ENCODE measurements at regions not wholly inside any gene's neighbourhood (a gene's known extent, or its start where the extent isn't known, plus 50 kb on each side); places are given as distances from the start of the nearest gene placed in this dataset.

- H3K9me3 Mint-ChIP-seq (ENCODE audit: low read depth, unreplicated experiment), result peaks cover 8% of the 10 kb centered on the region
- H3K4me3 Mint-ChIP-seq (ENCODE audit: low read depth, unreplicated experiment), result no peak overlapping the region
- no TSS peak for BruUV-seq (replicated peaks)
- intact Hi-C loops (cut with micrococcal nuclease; ENCODE audit: unreplicated experiment), result no loop called here
- no peak overlapping the region for H3K27ac Mint-ChIP-seq (ENCODE audit: unreplicated experiment)
- no peak for TF ChIP-seq CTCF (IDR thresholded peaks at IDR 0.05; ENCODE audit: unreplicated experiment)
- no peaks in the 10 kb centered on the region for H3K36me3 Mint-ChIP-seq (ENCODE audit: insufficient read depth, unreplicated experiment)
- CTCF ChIA-PET, result no interaction called here
- H3K4me1 Mint-ChIP-seq (ENCODE audit: low read depth, unreplicated experiment), result no peaks in the 10 kb centered on the region
- no peak for DNase-seq
- no peaks in the 10 kb centered on the region for H3K27me3 Mint-ChIP-seq (ENCODE audit: unreplicated experiment)
These were observed 102.3 kb upstream of the BCAT1 start for GRCh38 chr12:25051171-25051570.

GRCh38 chr12:25045869-25046268, 97.0 kb upstream of the BCAT1 start:
- H3K9me3 Mint-ChIP-seq (ENCODE audit: low read depth, unreplicated experiment), result peaks cover 12% of the 10 kb centered on the region
- intact Hi-C loops (cut with micrococcal nuclease; ENCODE audit: unreplicated experiment), result no loop called here
- no peak for DNase-seq
- CTCF ChIA-PET, result no interaction called here
- no peak overlapping the region for H3K27ac Mint-ChIP-seq (ENCODE audit: unreplicated experiment)
- TF ChIP-seq CTCF (IDR thresholded peaks at IDR 0.05; ENCODE audit: unreplicated experiment), result no peak
- H3K27me3 Mint-ChIP-seq (ENCODE audit: unreplicated experiment), result no peaks in the 10 kb centered on the region
- BruUV-seq (replicated peaks), result no TSS peak
- no peak overlapping the region for H3K4me3 Mint-ChIP-seq (ENCODE audit: low read depth, unreplicated experiment)
- H3K4me1 Mint-ChIP-seq (ENCODE audit: low read depth, unreplicated experiment), result no peaks in the 10 kb centered on the region
- H3K36me3 Mint-ChIP-seq (ENCODE audit: insufficient read depth, unreplicated experiment), result no peaks in the 10 kb centered on the region

GRCh38 chr12:25041006-25041741, 92.3 kb upstream of the BCAT1 start:
- intact Hi-C loops (cut with micrococcal nuclease; ENCODE audit: unreplicated experiment), result no loop called here

DNA sequence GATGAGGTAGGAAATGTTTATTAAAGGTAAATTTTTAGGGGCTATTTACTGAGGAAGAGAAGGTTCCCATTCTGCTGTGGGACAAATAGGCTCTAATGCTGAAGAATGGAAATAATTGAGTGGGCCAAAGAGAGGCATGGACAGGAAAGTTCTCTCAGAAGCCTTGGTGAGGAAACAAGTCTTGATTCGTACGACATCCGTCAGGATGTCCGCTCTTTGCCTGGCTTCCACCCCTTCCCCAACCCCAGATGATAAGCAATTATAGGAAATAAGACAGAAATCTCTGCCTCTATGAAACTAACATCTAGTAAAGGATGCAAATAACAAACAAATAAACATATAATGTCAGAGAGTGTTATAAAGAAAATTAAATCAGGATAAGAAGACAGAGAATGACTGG, 91.7 kb upstream of the BCAT1 start:
- Mint-ChIP-seq H3K36me3 (ENCODE audit: insufficient read depth, unreplicated experiment) (no peaks in the 10 kb centered on the region), H3K27ac (ENCODE audit: unreplicated experiment) (no peak overlapping the region), H3K4me1 (ENCODE audit: low read depth, unreplicated experiment) (no peaks in the 10 kb centered on the region), H3K9me3 (ENCODE audit: low read depth, unreplicated experiment) (peaks cover 2% of the 10 kb centered on the region), H3K27me3 (ENCODE audit: unreplicated experiment) (no peaks in the 10 kb centered on the region), H3K4me3 (ENCODE audit: low read depth, unreplicated experiment) (no peak overlapping the region)
- CTCF ChIA-PET, result no interaction called here
- TF ChIP-seq CTCF (IDR thresholded peaks at IDR 0.05; ENCODE audit: unreplicated experiment), result no peak
- no peak for DNase-seq
- BruUV-seq (replicated peaks), result no TSS peak
- intact Hi-C loops (cut with micrococcal nuclease; ENCODE audit: unreplicated experiment), result no loop called here

More at GRCh38 chr12:25041006-25041741, 92.3 kb upstream of the BCAT1 start:
- CTCF ChIA-PET, result interaction anchor here (0.7 kb wide), 1 partner anchor 8 kb away, joined by 3 read pairs; no protein-coding TSS in a partner anchor
- TF ChIP-seq CTCF (IDR thresholded peaks at IDR 0.05; ENCODE audit: unreplicated experiment), result no peak
- DNase-seq, result no peak
- no peaks in the 10 kb centered on the region for H3K36me3 Mint-ChIP-seq (ENCODE audit: insufficient read depth, unreplicated experiment)
- no peaks in the 10 kb centered on the region for H3K4me1 Mint-ChIP-seq (ENCODE audit: low read depth, unreplicated experiment)
- H3K4me3 Mint-ChIP-seq (ENCODE audit: low read depth, unreplicated experiment), result no peak overlapping the region
- H3K27me3 Mint-ChIP-seq (ENCODE audit: unreplicated experiment), result no peaks in the 10 kb centered on the region
- no TSS peak for BruUV-seq (replicated peaks)
- peaks cover 4% of the 10 kb centered on the region for H3K9me3 Mint-ChIP-seq (ENCODE audit: low read depth, unreplicated experiment)
- H3K27ac Mint-ChIP-seq (ENCODE audit: unreplicated experiment), result no peak overlapping the region

Measured in Calu3 (cell line).